Gastroesophageal sphincter (tissue), 4 donors: ENCODE measurements at regions not wholly inside any gene's neighbourhood (a gene's known extent, or its start where the extent isn't known, plus 50 kb on each side); places are given as distances from the start of the nearest gene placed in this dataset.

Experiments
- ATAC-seq: fragments of 150-250 bp; one replicate; pipeline ENCODE4 v1.9.1; 2016; ENCODE audit warnings: mild to moderate bottlenecking, moderate library complexity
- H3K27ac ChIP-seq, 4 donors: fragments of 200-600 bp; sonication (generic) in 3 of 4; 1 replicate in 3 of 4; 2 replicates in 1 of 4; pipeline ENCODE4 v1.5.1; 2016 to 2019
- H3K27me3 ChIP-seq: fragments of 200-600 bp; sonication (generic); one replicate; pipeline ENCODE4 v1.5.1; 2019
- H3K36me3 ChIP-seq, 2 donors: fragments of 200-600 bp; sonication (generic); one replicate each; pipeline ENCODE4 v1.5.1; 2019; ENCODE audit warnings: control low read depth in 1 of 2
- H3K4me1 ChIP-seq, 3 donors: fragments of 200-600 bp; sonication (generic); 1 replicate in 2 of 3; 2 replicates in 1 of 3; pipeline ENCODE4 v1.5.1; 2016 to 2019; ENCODE audit warnings: control low read depth in 2 of 3
- H3K4me3 ChIP-seq, 2 donors: fragments of 200-600 bp; sonication (generic); one replicate each; pipeline ENCODE4 v1.5.1; 2019; ENCODE audit warnings: mild to moderate bottlenecking in 1 of 2, moderate library complexity in 1 of 2
- H3K9me3 ChIP-seq, 3 donors: fragments of 200-600 bp; sonication (generic); one replicate each; pipeline ENCODE4 v1.5.1; 2017 to 2019; ENCODE audit warnings: control low read depth in 2 of 3
- CTCF ChIP-seq, 4 experiments: fragments of 200-600 bp in 2 of 4; fragments of 450-650 bp in 2 of 4; sonication (generic) in 1 of 4; IDR thresholded peaks; one replicate each; pipeline ENCODE4 v1.5.1; 2017 to 2019; ENCODE audit warnings: antibody characterized with exemption in 4 of 4, mild to moderate bottlenecking in 2 of 4, moderate library complexity in 2 of 4
- EP300 ChIP-seq: sonication (generic); formaldehyde crosslinking; IDR thresholded peaks from one replicate; pipeline ENCODE4 v1.6.1; 2017; ENCODE audit warnings: antibody characterized with exemption, mild to moderate bottlenecking
- POLR2A ChIP-seq, 2 donors: fragments of 450-650 bp; IDR thresholded peaks; one replicate each; pipeline ENCODE4 v1.6.1; 2017; ENCODE audit warnings: antibody characterized with exemption in 2 of 2, mild to moderate bottlenecking in 2 of 2, moderate library complexity in 1 of 2
- POLR2AphosphoS5 ChIP-seq: sonication (generic); formaldehyde crosslinking; IDR thresholded peaks from one replicate; pipeline ENCODE4 v1.6.1; 2017; ENCODE audit warnings: antibody characterized with exemption
- WGBS, 2 donors: methylation state at CpG; one replicate each; pipeline ENCODE4 v1.1.5; 2018; ENCODE audit warnings: low coverage in 1 of 2; 5-methylcytosine and 5-hydroxymethylcytosine counted together

- TF ChIP-seq EP300 (no peak), CTCF (IDR thresholded peaks at IDR 0.05) (no peak), POLR2A (IDR thresholded peaks at IDR 0.05) (no peak), POLR2AphosphoS5 (no peak)
- WGBS, 2 donors = 31 to 82% methylated on average over 2 to 3 of the region's 8 CpGs
Measured at GRCh38 chr19:29022599-29022998, 190.4 kb downstream of the UQCRFS1 start.

GRCh38 chr19:29022165-29022564, 190.8 kb downstream of the UQCRFS1 start:
- Histone ChIP-seq H3K4me3 (no peak overlapping the region), H3K4me1 (no peaks in the 10 kb centered on the region), H3K27ac (no peak overlapping the region), H3K27me3 (peaks cover 54% of the 10 kb centered on the region), H3K9me3 (no peaks in the 10 kb centered on the region), H3K36me3 (no peaks in the 10 kb centered on the region)
- TF ChIP-seq POLR2A (IDR thresholded peaks at IDR 0.05) = no peak
- TF ChIP-seq POLR2AphosphoS5 = no peak
- no peak for TF ChIP-seq EP300
- TF ChIP-seq CTCF (IDR thresholded peaks at IDR 0.05) = no peak
- no peak for ATAC-seq
- 83% methylated on average over 1 of the region's 10 CpGs; no CpG with 5 or more reads in 1 of the 2 donors for WGBS, 2 donors

More at GRCh38 chr19:29022599-29022998, 190.4 kb downstream of the UQCRFS1 start:
- Histone ChIP-seq H3K4me1 (no peaks in the 10 kb centered on the region), H3K9me3 (no peaks in the 10 kb centered on the region), H3K27me3 (peaks cover 50% of the 10 kb centered on the region), H3K4me3 (no peak overlapping the region), H3K27ac (no peak overlapping the region), H3K36me3 (no peaks in the 10 kb centered on the region)
- ATAC-seq = no peak

GRCh38 chr19:29021232-29021916, 191.6 kb downstream of the UQCRFS1 start:
- 40 to 63% methylated on average over 4 to 5 of the region's 16 CpGs for WGBS, 2 donors
- H3K27ac ChIP-seq = no peak overlapping the region
- TF ChIP-seq POLR2AphosphoS5 (no peak), CTCF (IDR thresholded peaks at IDR 0.05) (no peak), EP300 (no peak), POLR2A (IDR thresholded peaks at IDR 0.05) (no peak)
- no peak overlapping the region for H3K4me3 ChIP-seq
- no peaks in the 10 kb centered on the region for H3K9me3 ChIP-seq
- no peaks in the 10 kb centered on the region for H3K4me1 ChIP-seq
- no peaks in the 10 kb centered on the region for H3K36me3 ChIP-seq
- ATAC-seq = no peak
- peaks cover 62% of the 10 kb centered on the region for H3K27me3 ChIP-seq

- TF ChIP-seq POLR2AphosphoS5 (no peak), EP300 (no peak), CTCF (IDR thresholded peaks at IDR 0.05) (no peak), POLR2A (IDR thresholded peaks at IDR 0.05) (no peak)
- ATAC-seq = no peak
- Histone ChIP-seq H3K4me1 (no peaks in the 10 kb centered on the region), H3K36me3 (no peaks in the 10 kb centered on the region), H3K27ac (no peak overlapping the region), H3K27me3 (peaks cover 67% of the 10 kb centered on the region), H3K9me3 (no peaks in the 10 kb centered on the region), H3K4me3 (no peak overlapping the region)
- no CpG with 5 or more reads among the region's 14 CpGs for WGBS, 2 donors
Measured at GRCh38 chr19:29019403-29019802, 193.5 kb downstream of the UQCRFS1 start.

- Histone ChIP-seq H3K36me3 (no peaks in the 10 kb centered on the region), H3K4me3 (no peak overlapping the region), H3K4me1 (no peaks in the 10 kb centered on the region), H3K27ac (no peak overlapping the region), H3K9me3 (no peaks in the 10 kb centered on the region), H3K27me3 (peaks cover 67% of the 10 kb centered on the region)
- ATAC-seq = no peak
- WGBS, 2 donors = 60 to 81% methylated on average over 1 to 3 of the region's 3 CpGs
- TF ChIP-seq POLR2AphosphoS5 = no peak
- no peak for TF ChIP-seq POLR2A (IDR thresholded peaks at IDR 0.05)
- no peak for TF ChIP-seq CTCF (IDR thresholded peaks at IDR 0.05)
- no peak for TF ChIP-seq EP300
Measured at GRCh38 chr19:29018542-29018941, 194.4 kb downstream of the UQCRFS1 start.
